Kidney tubule cell (primary cell): ENCODE measurements at regions not wholly inside any gene's neighbourhood (a gene's known extent, or its start where the extent isn't known, plus 50 kb on each side); places are given as distances from the start of the nearest gene placed in this dataset.

ENCODE experiments used
- DNase-seq: peaks from one replicate; pipeline ENCODE4 v3.0.0-alpha.2; 2018; ENCODE audit warnings: low spot score

- no peak for DNase-seq
Measured at GRCh38 chr2:10964052-10964790, 52.5 kb downstream of the KCNF1 start.

GRCh38 chr2:10965241-10965843, 53.6 kb downstream of the KCNF1 start:
- DNase-seq, result no peak

- DNase-seq, result no peak
Measured at GRCh38 chr2:10966056-10966455, 54.3 kb downstream of the KCNF1 start.

- no peak for DNase-seq
Measured at GRCh38 chr2:10966741-10967140, 55.0 kb downstream of the KCNF1 start.

- no peak for DNase-seq
Measured at GRCh38 chr2:10968176-10968575, 56.4 kb downstream of the KCNF1 start.

GRCh38 chr2:10970666-10971065, 58.9 kb downstream of the KCNF1 start:
- DNase-seq, result no peak

GRCh38 chr2:10971161-10971887, 59.6 kb downstream of the KCNF1 start:
- DNase-seq, result no peak

GRCh38 chr2:10971888-10972260, 60.1 kb downstream of the KCNF1 start:
- no peak for DNase-seq

- no peak for DNase-seq
Measured at GRCh38 chr2:10972683-10973433, 61.1 kb downstream of the KCNF1 start.

GRCh38 chr2:10973766-10974165, 62.0 kb downstream of the KCNF1 start:
- DNase-seq, result no peak

- DNase-seq, result no peak
Measured at GRCh38 chr2:10977003-10977402, 65.3 kb downstream of the KCNF1 start.

- no peak for DNase-seq
Measured at GRCh38 chr2:10977621-10978020, 65.9 kb downstream of the KCNF1 start.

- no peak for DNase-seq
Measured at GRCh38 chr2:10978090-10978670, 66.4 kb downstream of the KCNF1 start.

GRCh38 chr2:10980071-10980470, 68.3 kb downstream of the KCNF1 start:
- no peak for DNase-seq

GRCh38 chr2:10980886-10981425, 69.2 kb downstream of the KCNF1 start:
- DNase-seq, result no peak

GRCh38 chr2:10981451-10981850, 69.7 kb downstream of the KCNF1 start:
- no peak for DNase-seq

- no peak for DNase-seq
Measured at GRCh38 chr2:10981941-10982431, 70.3 kb downstream of the KCNF1 start.

- no peak for DNase-seq
Measured at GRCh38 chr2:10982931-10983701, 71.4 kb downstream of the KCNF1 start.

- DNase-seq, result no peak
Measured at GRCh38 chr2:10983711-10984110, 72.0 kb downstream of the KCNF1 start.

GRCh38 chr2:10984418-10985135, 72.8 kb downstream of the KCNF1 start:
- DNase-seq, result no peak
